ENCODE measurements at regions not wholly inside any gene's neighbourhood (a gene's known extent, or its start where the extent isn't known, plus 50 kb on each side); places are given as distances from the start of the nearest gene placed in this dataset.

GRCh38 chr10:89846786-89847185 is 145.4 kb downstream of the KIF20B start:
- TF ChIP-seq CTCF (IDR thresholded peaks at IDR 0.05) (no peak), EP300 (IDR thresholded peaks at IDR 0.05) (no peak)

Data from sigmoid colon (tissue), 4 donors.